BLaER1 (cell line): ENCODE measurements at regions not wholly inside any gene's neighbourhood (a gene's known extent, or its start where the extent isn't known, plus 50 kb on each side); places are given as distances from the start of the nearest gene placed in this dataset.

Experiments
- H3K27ac ChIP-seq: shearing (Covaris generic); formaldehyde crosslinking; 2 replicates; pipeline ENCODE4 v1.8.1; 2022
- H3K27me3 ChIP-seq: shearing (Covaris generic); formaldehyde crosslinking; 2 replicates; pipeline ENCODE4 v1.8.1; 2022
- H3K36me3 ChIP-seq: shearing (Covaris generic); formaldehyde crosslinking; 2 replicates; pipeline ENCODE4 v1.8.1; 2022
- H3K4me1 ChIP-seq: shearing (Covaris generic); formaldehyde crosslinking; 2 replicates; pipeline ENCODE4 v1.8.1; 2022
- H3K4me2 ChIP-seq: shearing (Covaris generic); formaldehyde crosslinking; 2 replicates; pipeline ENCODE4 v1.8.1; 2022
- H3K4me3 ChIP-seq: shearing (Covaris generic); formaldehyde crosslinking; 2 replicates; pipeline ENCODE4 v1.8.1; 2022
- H3K9ac ChIP-seq: shearing (Covaris generic); formaldehyde crosslinking; 2 replicates; pipeline ENCODE4 v1.8.1; 2022
- H3K9me3 ChIP-seq: shearing (Covaris generic); formaldehyde crosslinking; 2 replicates; pipeline ENCODE4 v1.8.1; 2022
- H4K20me1 ChIP-seq: shearing (Covaris generic); formaldehyde crosslinking; 2 replicates; pipeline ENCODE4 v1.8.1; 2022
- Cebpa-rat ChIP-seq: shearing (Covaris generic); IDR thresholded peaks from 2 replicates; pipeline ENCODE4 v1.8.1; 2022

GRCh38 chr1:5296557-5297179 lies 642.3 kb downstream of the AJAP1 start:
- no peak overlapping the region for H3K4me2 ChIP-seq
- no peak overlapping the region for H3K4me3 ChIP-seq
- H3K36me3 ChIP-seq, result no peaks in the 10 kb centered on the region
- no peak overlapping the region for H3K27ac ChIP-seq
- TF ChIP-seq Cebpa-rat, result no peak
- H4K20me1 ChIP-seq, result no peaks in the 10 kb centered on the region
- H3K9me3 ChIP-seq, result no peaks in the 10 kb centered on the region
- H3K27me3 ChIP-seq, result no peaks in the 10 kb centered on the region
- H3K4me1 ChIP-seq, result no peaks in the 10 kb centered on the region
- H3K9ac ChIP-seq, result no peak overlapping the region

GRCh38 chr1:5296095-5296494 lies 641.7 kb downstream of the AJAP1 start:
- Histone ChIP-seq H3K27ac (no peak overlapping the region), H3K9me3 (no peaks in the 10 kb centered on the region), H3K4me2 (no peak overlapping the region), H4K20me1 (no peaks in the 10 kb centered on the region), H3K4me1 (no peaks in the 10 kb centered on the region), H3K27me3 (no peaks in the 10 kb centered on the region), H3K4me3 (no peak overlapping the region), H3K36me3 (no peaks in the 10 kb centered on the region), H3K9ac (no peak overlapping the region)
- no peak for TF ChIP-seq Cebpa-rat

GRCh38 chr1:5291889-5292288 lies 637.5 kb downstream of the AJAP1 start:
- no peaks in the 10 kb centered on the region for H3K9me3 ChIP-seq
- H3K4me1 ChIP-seq, result no peaks in the 10 kb centered on the region
- no peaks in the 10 kb centered on the region for H4K20me1 ChIP-seq
- no peak overlapping the region for H3K4me3 ChIP-seq
- H3K4me2 ChIP-seq, result no peak overlapping the region
- no peaks in the 10 kb centered on the region for H3K36me3 ChIP-seq
- no peaks in the 10 kb centered on the region for H3K27me3 ChIP-seq
- H3K9ac ChIP-seq, result no peak overlapping the region
- no peak for TF ChIP-seq Cebpa-rat
- H3K27ac ChIP-seq, result no peak overlapping the region

GRCh38 chr1:5287178-5288150 lies 633.1 kb downstream of the AJAP1 start:
- Histone ChIP-seq H3K27me3 (no peaks in the 10 kb centered on the region), H4K20me1 (no peaks in the 10 kb centered on the region), H3K4me2 (no peak overlapping the region), H3K27ac (no peak overlapping the region), H3K4me1 (no peaks in the 10 kb centered on the region), H3K4me3 (no peak overlapping the region), H3K9ac (no peak overlapping the region), H3K9me3 (no peaks in the 10 kb centered on the region), H3K36me3 (no peaks in the 10 kb centered on the region)
- no peak for TF ChIP-seq Cebpa-rat

- no peak overlapping the region for H3K27ac ChIP-seq
- no peak overlapping the region for H3K4me3 ChIP-seq
- H3K9ac ChIP-seq, result no peak overlapping the region
- H3K4me2 ChIP-seq, result no peak overlapping the region
- H3K27me3 ChIP-seq, result no peaks in the 10 kb centered on the region
- H4K20me1 ChIP-seq, result no peaks in the 10 kb centered on the region
- no peaks in the 10 kb centered on the region for H3K36me3 ChIP-seq
- H3K4me1 ChIP-seq, result no peaks in the 10 kb centered on the region
- no peaks in the 10 kb centered on the region for H3K9me3 ChIP-seq
- TF ChIP-seq Cebpa-rat, result no peak
These were observed 631.8 kb downstream of the AJAP1 start for GRCh38 chr1:5286244-5286643.

GRCh38 chr1:5274527-5274926 lies 620.1 kb downstream of the AJAP1 start:
- Histone ChIP-seq H3K9ac (no peak overlapping the region), H3K36me3 (no peaks in the 10 kb centered on the region), H4K20me1 (no peaks in the 10 kb centered on the region), H3K27me3 (no peaks in the 10 kb centered on the region), H3K9me3 (no peaks in the 10 kb centered on the region), H3K4me3 (no peak overlapping the region), H3K4me2 (no peak overlapping the region), H3K4me1 (peaks cover 20% of the 10 kb centered on the region), H3K27ac (no peak overlapping the region)
- TF ChIP-seq Cebpa-rat, result no peak

- peaks cover 14% of the 10 kb centered on the region for H3K4me1 ChIP-seq
- H3K9me3 ChIP-seq, result no peaks in the 10 kb centered on the region
- no peaks in the 10 kb centered on the region for H4K20me1 ChIP-seq
- H3K36me3 ChIP-seq, result no peaks in the 10 kb centered on the region
- H3K27ac ChIP-seq, result no peak overlapping the region
- no peaks in the 10 kb centered on the region for H3K27me3 ChIP-seq
- H3K9ac ChIP-seq, result no peak overlapping the region
- no peak for TF ChIP-seq Cebpa-rat
- H3K4me3 ChIP-seq, result no peak overlapping the region
- H3K4me2 ChIP-seq, result peak overlapping the region; percentile 17; the same call in 1 of the 2 replicates
These were observed 619.0 kb downstream of the AJAP1 start for GRCh38 chr1:5273280-5274003.

GRCh38 chr1:5272325-5272724 lies 617.9 kb downstream of the AJAP1 start:
- no peaks in the 10 kb centered on the region for H3K36me3 ChIP-seq
- no peak overlapping the region for H3K4me3 ChIP-seq
- TF ChIP-seq Cebpa-rat, result no peak
- H3K4me1 ChIP-seq, result peaks cover 14% of the 10 kb centered on the region
- H3K27ac ChIP-seq, result no peak overlapping the region
- H4K20me1 ChIP-seq, result no peaks in the 10 kb centered on the region
- H3K9me3 ChIP-seq, result no peaks in the 10 kb centered on the region
- H3K9ac ChIP-seq, result no peak overlapping the region
- H3K4me2 ChIP-seq, result no peak overlapping the region
- no peaks in the 10 kb centered on the region for H3K27me3 ChIP-seq

GRCh38 chr1:5271264-5271663 lies 616.9 kb downstream of the AJAP1 start:
- Histone ChIP-seq H3K9ac (no peak overlapping the region), H3K4me3 (no peak overlapping the region), H3K9me3 (no peaks in the 10 kb centered on the region), H3K27ac (no peak overlapping the region), H3K4me1 (peaks cover 14% of the 10 kb centered on the region), H3K36me3 (no peaks in the 10 kb centered on the region), H3K4me2 (no peak overlapping the region), H3K27me3 (no peaks in the 10 kb centered on the region), H4K20me1 (no peaks in the 10 kb centered on the region)
- no peak for TF ChIP-seq Cebpa-rat

- Histone ChIP-seq H3K27ac (no peak overlapping the region), H3K4me2 (no peak overlapping the region), H3K27me3 (no peaks in the 10 kb centered on the region), H3K4me3 (no peak overlapping the region), H3K36me3 (no peaks in the 10 kb centered on the region), H3K9me3 (no peaks in the 10 kb centered on the region), H4K20me1 (no peaks in the 10 kb centered on the region), H3K4me1 (peaks cover 14% of the 10 kb centered on the region), H3K9ac (no peak overlapping the region)
- no peak for TF ChIP-seq Cebpa-rat
These were observed 615.5 kb downstream of the AJAP1 start for GRCh38 chr1:5269901-5270300.
